K562 (cell line): ENCODE measurements at regions not wholly inside any gene's neighbourhood (a gene's known extent, or its start where the extent isn't known, plus 50 kb on each side); places are given as distances from the start of the nearest gene placed in this dataset.

ENCODE experiments used
- CBX2 ChIP-seq: fragments of 200-600 bp; sonication (generic); IDR thresholded peaks from one replicate; pipeline ENCODE4 v1.6.1; 2012; ENCODE audit warnings: mild to moderate bottlenecking, low read length, inconsistent platforms; ENCODE audit not compliant: insufficient read depth, poor library complexity, severe bottlenecking
- LCOR ChIP-seq: sonication (generic); formaldehyde crosslinking; IDR thresholded peaks from 2 replicates; pipeline ENCODE4 v1.8.0; 2022; ENCODE audit warnings: mild to moderate bottlenecking, missing genetic modification reagents
- ZNF551 ChIP-seq: fragments of 250-450 bp; sonication (Bioruptor Pico); IDR thresholded peaks from 2 replicates; pipeline ENCODE4 v1.5.0; 2021; ENCODE audit warnings: mild to moderate bottlenecking, moderate library complexity

DNA sequence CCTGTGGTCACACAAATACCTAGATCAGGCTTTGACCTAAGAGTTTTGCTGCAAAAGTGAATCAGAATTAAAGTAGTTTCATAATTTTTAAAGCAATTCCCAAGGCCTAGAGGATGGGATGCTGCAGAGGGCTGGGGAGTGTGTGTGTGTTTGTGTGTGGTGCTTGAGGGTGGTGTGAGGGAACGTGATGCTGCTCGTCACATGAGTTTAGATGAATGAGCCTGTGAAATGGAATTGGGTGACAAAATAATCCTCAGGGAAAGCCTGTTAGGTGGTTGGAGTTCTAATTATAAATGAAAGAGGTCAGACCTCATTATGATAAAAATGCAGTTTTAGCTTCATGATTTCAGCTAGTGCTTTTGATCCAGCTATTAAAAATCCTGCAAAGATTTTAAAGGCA, 87.5 kb upstream of the TMEM170B start:
- TF ChIP-seq LCOR (no peak), CBX2 (no peak), ZNF551 (CRISPR knock-in tag) (no peak)
